ENCODE measurements at regions not wholly inside any gene's neighbourhood (a gene's known extent, or its start where the extent isn't known, plus 50 kb on each side); places are given as distances from the start of the nearest gene placed in this dataset.

GRCh38 chr12:88416786-88417185 is 163.5 kb downstream of the KITLG start:
- Histone ChIP-seq H3K4me3 (ENCODE audit: low read depth, low read length) (no peak overlapping the region), H3K36me3 (ENCODE audit: control insufficient read depth, insufficient read depth, low read length) (no peaks in the 10 kb centered on the region), H3K9ac (ENCODE audit: low read depth, low read length) (no peak overlapping the region), H3K4me1 (ENCODE audit: control insufficient read depth, insufficient read depth, low read length) (no peaks in the 10 kb centered on the region), H3K27me3 (ENCODE audit: control insufficient read depth, insufficient read depth, low read length) (no peaks in the 10 kb centered on the region), H3K27ac (ENCODE audit: low read depth, low read length) (no peak overlapping the region), H3K9me3 (ENCODE audit: control insufficient read depth, insufficient read depth, low read length) (no peaks in the 10 kb centered on the region)

- Histone ChIP-seq H3K4me3 (ENCODE audit: low read depth, low read length) (no peak overlapping the region), H3K4me1 (ENCODE audit: control insufficient read depth, insufficient read depth, low read length) (no peaks in the 10 kb centered on the region), H3K27ac (ENCODE audit: low read depth, low read length) (no peak overlapping the region), H3K9me3 (ENCODE audit: control insufficient read depth, insufficient read depth, low read length) (no peaks in the 10 kb centered on the region), H3K9ac (ENCODE audit: low read depth, low read length) (no peak overlapping the region), H3K27me3 (ENCODE audit: control insufficient read depth, insufficient read depth, low read length) (no peaks in the 10 kb centered on the region), H3K36me3 (ENCODE audit: control insufficient read depth, insufficient read depth, low read length) (no peaks in the 10 kb centered on the region)
Observed at GRCh38 chr12:88417531-88417930, 162.7 kb downstream of the KITLG start.

DNA sequence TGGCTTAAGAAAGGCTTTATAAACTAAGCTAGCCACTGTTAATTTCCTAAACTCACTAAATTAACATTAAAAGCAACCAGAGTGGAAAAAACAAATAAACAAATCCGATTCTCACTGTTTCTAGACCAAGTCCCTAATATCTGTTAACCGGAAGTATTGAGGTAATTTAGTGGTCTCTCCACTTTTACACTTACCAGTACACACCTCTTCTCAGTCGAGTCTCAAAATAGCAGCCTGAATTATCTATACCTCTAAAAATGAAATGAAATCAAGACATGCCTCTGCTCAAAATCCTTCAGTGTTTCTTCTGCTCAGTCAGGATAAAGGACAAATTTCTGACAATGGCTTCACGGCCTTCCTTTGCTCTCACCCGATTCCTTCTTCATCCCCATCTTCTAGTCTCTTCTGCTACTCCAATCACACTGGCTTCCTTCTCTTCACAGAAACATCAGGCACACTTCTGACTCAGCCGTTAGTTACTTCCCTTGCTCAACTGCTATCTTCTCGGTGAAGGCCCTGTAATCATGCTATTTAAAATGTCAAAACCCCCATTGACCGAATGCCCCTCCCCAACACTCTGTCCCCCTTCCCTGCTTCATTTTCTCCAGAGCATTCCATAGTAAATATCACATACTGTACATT is 161.3 kb downstream of the KITLG start:
- Histone ChIP-seq H3K9me3 (ENCODE audit: control insufficient read depth, insufficient read depth, low read length) (no peaks in the 10 kb centered on the region), H3K4me1 (ENCODE audit: control insufficient read depth, insufficient read depth, low read length) (no peaks in the 10 kb centered on the region), H3K36me3 (ENCODE audit: control insufficient read depth, insufficient read depth, low read length) (no peaks in the 10 kb centered on the region), H3K27ac (ENCODE audit: low read depth, low read length) (no peak overlapping the region), H3K27me3 (ENCODE audit: control insufficient read depth, insufficient read depth, low read length) (no peaks in the 10 kb centered on the region), H3K4me3 (ENCODE audit: low read depth, low read length) (no peak overlapping the region), H3K9ac (ENCODE audit: low read depth, low read length) (no peak overlapping the region)

DNA sequence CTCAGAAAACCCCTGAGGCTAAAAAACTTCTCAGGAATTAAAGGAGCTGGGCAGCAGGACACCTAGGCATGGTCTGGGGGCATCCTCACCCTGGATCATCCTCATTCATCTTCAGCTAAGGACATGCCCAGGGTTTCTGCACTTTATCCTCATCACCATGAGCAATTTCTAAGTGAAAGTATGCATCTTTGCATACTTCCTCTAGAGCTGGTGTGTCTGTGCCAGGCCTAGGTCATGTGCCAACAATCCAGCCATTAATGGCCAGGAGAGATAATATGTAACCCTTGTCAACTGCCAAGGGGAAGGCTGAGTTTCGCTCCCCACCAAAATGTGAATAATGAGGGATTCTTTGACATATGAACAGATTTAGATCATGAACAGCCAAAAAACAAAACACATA is 160.5 kb downstream of the KITLG start:
- no peak overlapping the region for H3K27ac ChIP-seq (ENCODE audit: low read depth, low read length)
- H3K36me3 ChIP-seq (ENCODE audit: control insufficient read depth, insufficient read depth, low read length): no peaks in the 10 kb centered on the region
- no peak overlapping the region for H3K9ac ChIP-seq (ENCODE audit: low read depth, low read length)
- H3K9me3 ChIP-seq (ENCODE audit: control insufficient read depth, insufficient read depth, low read length): no peaks in the 10 kb centered on the region
- H3K4me3 ChIP-seq (ENCODE audit: low read depth, low read length): no peak overlapping the region
- H3K4me1 ChIP-seq (ENCODE audit: control insufficient read depth, insufficient read depth, low read length): no peaks in the 10 kb centered on the region
- H3K27me3 ChIP-seq (ENCODE audit: control insufficient read depth, insufficient read depth, low read length): no peaks in the 10 kb centered on the region

- no peaks in the 10 kb centered on the region for H3K4me1 ChIP-seq (ENCODE audit: control insufficient read depth, insufficient read depth, low read length)
- no peak overlapping the region for H3K9ac ChIP-seq (ENCODE audit: low read depth, low read length)
- H3K27me3 ChIP-seq (ENCODE audit: control insufficient read depth, insufficient read depth, low read length): no peaks in the 10 kb centered on the region
- H3K27ac ChIP-seq (ENCODE audit: low read depth, low read length): no peak overlapping the region
- no peaks in the 10 kb centered on the region for H3K36me3 ChIP-seq (ENCODE audit: control insufficient read depth, insufficient read depth, low read length)
- H3K4me3 ChIP-seq (ENCODE audit: low read depth, low read length): no peak overlapping the region
- no peaks in the 10 kb centered on the region for H3K9me3 ChIP-seq (ENCODE audit: control insufficient read depth, insufficient read depth, low read length)
Observed at GRCh38 chr12:88420457-88420856, 159.8 kb downstream of the KITLG start.

DNA sequence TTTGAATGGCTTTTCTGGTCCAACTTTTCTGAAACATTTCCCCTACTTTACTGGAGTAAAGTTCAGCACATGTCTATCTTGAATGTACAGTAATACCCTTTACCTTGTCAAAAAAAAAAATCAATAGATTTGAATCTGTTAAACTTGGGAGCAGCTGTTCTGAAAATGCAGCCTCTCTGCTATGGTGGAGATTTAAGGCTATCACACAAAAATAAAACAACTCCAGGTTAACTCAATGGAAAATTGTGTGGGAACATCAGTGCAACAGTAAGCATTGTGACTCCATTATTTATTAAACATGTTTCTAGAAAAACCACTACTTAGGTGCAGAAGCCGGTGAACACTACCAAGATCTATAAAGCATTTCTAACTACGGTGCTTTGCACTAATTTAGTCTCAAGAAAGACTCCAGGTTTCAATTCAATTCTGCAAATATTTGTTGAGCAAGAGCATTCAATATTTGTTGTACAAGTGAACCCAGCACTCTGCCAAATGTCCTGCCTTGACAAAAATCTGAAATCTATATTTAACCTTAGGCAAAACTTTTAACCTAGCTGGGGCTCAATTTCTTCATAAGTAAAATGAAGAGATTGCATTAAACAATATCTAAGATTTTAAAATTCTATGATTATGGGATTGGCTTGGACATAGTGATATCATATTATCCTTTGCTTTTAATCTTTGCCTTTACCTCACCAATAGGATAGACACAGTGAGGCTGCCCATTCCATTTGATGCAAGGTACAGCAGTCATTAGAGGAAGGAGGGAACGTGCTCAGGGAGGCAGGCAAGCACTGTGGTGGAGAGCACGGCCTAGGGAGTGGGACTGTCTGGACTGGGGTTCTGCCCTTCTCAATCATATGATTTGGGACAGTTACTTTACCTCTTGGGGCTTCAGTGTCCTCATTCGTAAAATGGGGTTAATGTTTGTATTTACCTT is 155.2 kb downstream of the KITLG start:
- Histone ChIP-seq H3K4me3 (ENCODE audit: low read depth, low read length) (no peak overlapping the region), H3K9ac (ENCODE audit: low read depth, low read length) (no peak overlapping the region), H3K27ac (ENCODE audit: low read depth, low read length) (no peak overlapping the region), H3K9me3 (ENCODE audit: control insufficient read depth, insufficient read depth, low read length) (no peaks in the 10 kb centered on the region), H3K36me3 (ENCODE audit: control insufficient read depth, insufficient read depth, low read length) (no peaks in the 10 kb centered on the region), H3K27me3 (ENCODE audit: control insufficient read depth, insufficient read depth, low read length) (no peaks in the 10 kb centered on the region), H3K4me1 (ENCODE audit: control insufficient read depth, insufficient read depth, low read length) (no peaks in the 10 kb centered on the region)

GRCh38 chr12:88428350-88428749 is 151.9 kb downstream of the KITLG start:
- no peaks in the 10 kb centered on the region for H3K4me1 ChIP-seq (ENCODE audit: control insufficient read depth, insufficient read depth, low read length)
- no peak overlapping the region for H3K27ac ChIP-seq (ENCODE audit: low read depth, low read length)
- no peaks in the 10 kb centered on the region for H3K9me3 ChIP-seq (ENCODE audit: control insufficient read depth, insufficient read depth, low read length)

GRCh38 chr12:88431246-88431645 is 149.0 kb downstream of the KITLG start:
- Histone ChIP-seq H3K27me3 (ENCODE audit: control insufficient read depth, insufficient read depth, low read length) (no peaks in the 10 kb centered on the region), H3K27ac (ENCODE audit: low read depth, low read length) (no peak overlapping the region), H3K4me3 (ENCODE audit: low read depth, low read length) (no peak overlapping the region), H3K36me3 (ENCODE audit: control insufficient read depth, insufficient read depth, low read length) (no peaks in the 10 kb centered on the region), H3K4me1 (ENCODE audit: control insufficient read depth, insufficient read depth, low read length) (0 out of 2 replicates have a peak, but pooled peaks cover 12% of the 10 kb centered on the region), H3K9me3 (ENCODE audit: control insufficient read depth, insufficient read depth, low read length) (no peaks in the 10 kb centered on the region), H3K9ac (ENCODE audit: low read depth, low read length) (no peak overlapping the region)

More at GRCh38 chr12:88428350-88428749, 151.9 kb downstream of the KITLG start:
- Histone ChIP-seq H3K27me3 (ENCODE audit: control insufficient read depth, insufficient read depth, low read length) (no peaks in the 10 kb centered on the region), H3K36me3 (ENCODE audit: control insufficient read depth, insufficient read depth, low read length) (no peaks in the 10 kb centered on the region), H3K4me3 (ENCODE audit: low read depth, low read length) (no peak overlapping the region), H3K9ac (ENCODE audit: low read depth, low read length) (no peak overlapping the region)

GRCh38 chr12:88432531-88433490 is 147.5 kb downstream of the KITLG start:
- H3K9ac ChIP-seq (ENCODE audit: low read depth, low read length): no peak overlapping the region
- H3K4me3 ChIP-seq (ENCODE audit: low read depth, low read length): no peak overlapping the region
- H3K4me1 ChIP-seq (ENCODE audit: control insufficient read depth, insufficient read depth, low read length): 0 out of 2 replicates have a peak, but pooled peaks cover 12% of the 10 kb centered on the region
- H3K36me3 ChIP-seq (ENCODE audit: control insufficient read depth, insufficient read depth, low read length): no peaks in the 10 kb centered on the region
- no peaks in the 10 kb centered on the region; the same call in 1 of the 2 replicates for H3K9me3 ChIP-seq (ENCODE audit: control insufficient read depth, insufficient read depth, low read length)
- H3K27ac ChIP-seq (ENCODE audit: low read depth, low read length): no peak overlapping the region
- no peaks in the 10 kb centered on the region for H3K27me3 ChIP-seq (ENCODE audit: control insufficient read depth, insufficient read depth, low read length)

DNA sequence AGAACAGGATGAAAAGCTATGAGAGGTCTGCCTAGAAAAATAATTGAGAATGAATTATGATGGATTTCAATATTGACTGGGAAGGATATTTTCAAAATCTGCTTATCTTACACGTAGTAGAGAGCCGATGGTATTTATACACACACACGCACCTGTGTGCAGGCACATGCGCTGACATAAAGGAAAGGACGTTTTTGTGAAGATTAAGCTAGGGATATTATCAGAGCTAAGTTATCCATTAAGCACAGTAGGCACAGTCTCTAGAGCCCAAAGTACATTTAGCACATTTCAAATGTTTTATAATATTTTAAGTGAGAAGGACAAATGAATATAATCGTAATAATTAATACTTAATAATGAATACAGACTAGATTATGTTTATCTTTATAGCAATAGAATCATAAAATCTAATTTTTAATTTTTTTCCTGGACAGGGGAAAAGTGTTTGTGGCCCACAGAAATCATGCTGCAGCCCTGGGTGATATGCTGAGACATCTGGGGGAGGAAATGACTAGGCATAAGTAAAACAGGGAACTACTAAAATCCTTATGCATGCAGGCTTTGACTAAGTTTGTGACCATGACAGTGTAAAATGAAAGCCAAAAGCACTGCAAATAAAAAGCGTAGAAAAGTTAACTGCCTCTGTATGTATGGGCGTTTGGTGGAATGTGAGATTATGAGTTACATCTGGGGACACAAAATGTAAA is 146.1 kb downstream of the KITLG start:
- 0 out of 2 replicates have a peak, but pooled peaks cover 12% of the 10 kb centered on the region for H3K4me1 ChIP-seq (ENCODE audit: control insufficient read depth, insufficient read depth, low read length)
- H3K27ac ChIP-seq (ENCODE audit: low read depth, low read length): no peak overlapping the region
- no peaks in the 10 kb centered on the region for H3K36me3 ChIP-seq (ENCODE audit: control insufficient read depth, insufficient read depth, low read length)
- no peaks in the 10 kb centered on the region for H3K27me3 ChIP-seq (ENCODE audit: control insufficient read depth, insufficient read depth, low read length)
- no peak overlapping the region for H3K9ac ChIP-seq (ENCODE audit: low read depth, low read length)
- no peaks in the 10 kb centered on the region; the same call in 1 of the 2 replicates for H3K9me3 ChIP-seq (ENCODE audit: control insufficient read depth, insufficient read depth, low read length)
- H3K4me3 ChIP-seq (ENCODE audit: low read depth, low read length): no peak overlapping the region

Data from HUES48 (cell line).